ENCODE measurements at regions not wholly inside any gene's neighbourhood (a gene's known extent, or its start where the extent isn't known, plus 50 kb on each side); places are given as distances from the start of the nearest gene placed in this dataset.

- TF ChIP-seq POLR2AphosphoS5 (IDR thresholded peaks at IDR 0.05; ENCODE audit: borderline replicate concordance, low read depth, low read length) = no peak
- TF ChIP-seq EZH2 (IDR thresholded peaks at IDR 0.05) = no peak
- TF ChIP-seq FOXP2 (optimal IDR thresholded peaks at IDR 0.05; ENCODE audit: control extremely low read depth, extremely low read length, insufficient read depth) = no peak
These were observed 88.3 kb upstream of the TFPI start for GRCh38 chr2:187642498-187642897.
